ENCODE measurements at regions not wholly inside any gene's neighbourhood (a gene's known extent, or its start where the extent isn't known, plus 50 kb on each side); places are given as distances from the start of the nearest gene placed in this dataset.

DNA sequence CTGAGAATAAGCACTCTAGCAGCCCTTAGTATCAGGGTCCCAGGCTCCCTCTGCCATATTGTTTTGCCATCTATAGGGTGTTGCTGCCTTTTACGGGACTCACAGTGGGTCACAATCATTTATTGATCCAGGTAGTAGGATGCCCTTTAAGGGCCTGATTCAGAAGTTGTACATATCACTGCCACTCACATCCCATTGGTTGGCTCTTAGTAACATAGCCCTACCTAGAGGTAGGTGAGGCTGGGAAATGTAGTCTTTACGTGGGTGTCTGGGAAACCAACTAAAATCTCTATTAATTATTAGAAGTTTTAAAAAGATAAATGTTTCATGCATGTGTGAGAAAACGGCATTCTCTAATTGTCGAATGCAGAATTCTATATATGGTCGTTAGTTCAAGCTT is 78.8 kb upstream of the ATP5PO start:
- TF ChIP-seq, protein P1, sequence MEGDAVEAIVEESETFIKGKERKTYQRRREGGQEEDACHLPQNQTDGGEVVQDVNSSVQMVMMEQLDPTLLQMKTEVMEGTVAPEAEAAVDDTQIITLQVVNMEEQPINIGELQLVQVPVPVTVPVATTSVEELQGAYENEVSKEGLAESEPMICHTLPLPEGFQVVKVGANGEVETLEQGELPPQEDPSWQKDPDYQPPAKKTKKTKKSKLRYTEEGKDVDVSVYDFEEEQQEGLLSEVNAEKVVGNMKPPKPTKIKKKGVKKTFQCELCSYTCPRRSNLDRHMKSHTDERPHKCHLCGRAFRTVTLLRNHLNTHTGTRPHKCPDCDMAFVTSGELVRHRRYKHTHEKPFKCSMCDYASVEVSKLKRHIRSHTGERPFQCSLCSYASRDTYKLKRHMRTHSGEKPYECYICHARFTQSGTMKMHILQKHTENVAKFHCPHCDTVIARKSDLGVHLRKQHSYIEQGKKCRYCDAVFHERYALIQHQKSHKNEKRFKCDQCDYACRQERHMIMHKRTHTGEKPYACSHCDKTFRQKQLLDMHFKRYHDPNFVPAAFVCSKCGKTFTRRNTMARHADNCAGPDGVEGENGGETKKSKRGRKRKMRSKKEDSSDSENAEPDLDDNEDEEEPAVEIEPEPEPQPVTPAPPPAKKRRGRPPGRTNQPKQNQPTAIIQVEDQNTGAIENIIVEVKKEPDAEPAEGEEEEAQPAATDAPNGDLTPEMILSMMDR (conservative IDR thresholded peaks at IDR 0.05), result no peak
- Histone ChIP-seq H3K23ac (ENCODE audit: insufficient read length, low read depth, low read length) (no peak overlapping the region), H3K18ac (ENCODE audit: insufficient read length, low read depth, low read length) (no peak overlapping the region), H2BK20ac (ENCODE audit: low read depth, low read length, poor library complexity, severe bottlenecking) (no peak overlapping the region), H3K27me3 (ENCODE audit: insufficient read depth, low read length) (no peaks in the 10 kb centered on the region), H3K79me1 (ENCODE audit: insufficient read depth, low read depth, low read length, poor library complexity, severe bottlenecking) (no peaks in the 10 kb centered on the region), H4K8ac (replicated peaks; ENCODE audit: insufficient read length, low read depth, low read length) (no peak overlapping the region), H3K14ac (ENCODE audit: insufficient read depth, low read length) (no peak overlapping the region), H4K5ac (ENCODE audit: insufficient read length, low read depth, low read length) (no peak overlapping the region), H3K79me2 (ENCODE audit: insufficient read depth, low read length) (no peaks in the 10 kb centered on the region), H2AK5ac (ENCODE audit: insufficient read length, low read length) (no peak overlapping the region), H3K9me3 (ENCODE audit: control insufficient read depth, low read depth, low read length) (no peaks in the 10 kb centered on the region), H3K23me2 (ENCODE audit: insufficient read length, low read depth, low read length, poor library complexity, severe bottlenecking) (no peaks in the 10 kb centered on the region), H3K56ac (ENCODE audit: insufficient read length, low read depth, low read length) (no peak overlapping the region), H3K4me2 (ENCODE audit: insufficient read depth, insufficient read length, low read length) (no peak overlapping the region), H3K4ac (ENCODE audit: low read depth, low read length) (no peak overlapping the region), H2BK15ac (ENCODE audit: low read depth, low read length) (no peak overlapping the region), H3K27ac (ENCODE audit: insufficient read length, low read depth, low read length) (no peak overlapping the region), H2BK120ac (ENCODE audit: low read depth, low read length, poor library complexity, severe bottlenecking) (no peak overlapping the region), H3T11ph (ENCODE audit: low read length) (no peak overlapping the region), H2BK12ac (ENCODE audit: insufficient read length, low read depth, low read length) (no peak overlapping the region), H4K20me1 (ENCODE audit: control insufficient read depth, insufficient read depth, insufficient read length) (no peaks in the 10 kb centered on the region), H3K9ac (ENCODE audit: extremely low read depth, insufficient read length, low read length) (no peak overlapping the region), H2AFZ (ENCODE audit: low read length) (no peak overlapping the region), H3K4me1 (ENCODE audit: insufficient read depth, low read length) (no peaks in the 10 kb centered on the region), H4K91ac (ENCODE audit: insufficient read length, low read depth, low read length) (no peak overlapping the region), H2BK5ac (ENCODE audit: insufficient read length, low read length) (no peak overlapping the region)
- Mint-ChIP-seq H3K27me3 (ENCODE audit: low read depth) (peaks cover 4% of the 10 kb centered on the region; the same call in 1 of the 2 replicates), H3K27ac (no peak overlapping the region), H3K4me1 (peaks cover 20 to 22% of the 10 kb centered on the region in 2 experiments), H3K4me3 (no peak overlapping the region), H3K9me3 (peaks cover 6 to 7% of the 10 kb centered on the region in 2 experiments; a peak in 4 of 5 replicates), H3K36me3 (ENCODE audit: insufficient read depth in 1 of 3, low read depth in 3 of 3) (peaks cover 0 to 5% (median 2%) of the 10 kb centered on the region in 3 experiments; a peak in 3 of 7 replicates)
- DNase-seq, result no peak
- WGBS (ENCODE audit: extremely low coverage, insufficient read length, low lambda C conversion rate), result no CpG with 5 or more reads among the region's 5 CpGs
